Muscle layer of colon (tissue), 2 donors: ENCODE measurements at regions not wholly inside any gene's neighbourhood (a gene's known extent, or its start where the extent isn't known, plus 50 kb on each side); places are given as distances from the start of the nearest gene placed in this dataset.

Source experiments
- H3K27ac ChIP-seq: one replicate; pipeline ENCODE4 v1.7.0; 2013; ENCODE audit warnings: low read depth, mild to moderate bottlenecking, low read length, moderate library complexity
- H3K27me3 ChIP-seq, 2 donors: one replicate each; pipeline ENCODE4 v1.7.0; 2013; ENCODE audit warnings: low read length in 2 of 2, mild to moderate bottlenecking in 2 of 2; ENCODE audit not compliant: insufficient read depth in 2 of 2, control insufficient read depth in 1 of 2
- H3K36me3 ChIP-seq: one replicate; pipeline ENCODE4 v1.7.0; 2013; ENCODE audit warnings: mild to moderate bottlenecking, low read length; ENCODE audit not compliant: insufficient read depth
- H3K4me1 ChIP-seq: one replicate; pipeline ENCODE4 v1.7.0; 2013; ENCODE audit warnings: mild to moderate bottlenecking, low read length; ENCODE audit not compliant: insufficient read depth
- H3K4me3 ChIP-seq, 2 donors: one replicate each; pipeline ENCODE4 v1.7.0; 2013; ENCODE audit warnings: low read length in 2 of 2, low read depth in 1 of 2, mild to moderate bottlenecking in 1 of 2, moderate library complexity in 1 of 2
- H3K9ac ChIP-seq: one replicate; pipeline ENCODE4 v1.7.0; 2013; ENCODE audit warnings: low read length
- H3K9me3 ChIP-seq: one replicate; pipeline ENCODE4 v1.7.0; 2013; ENCODE audit warnings: mild to moderate bottlenecking, low read length
- donor health status: abdominal sarcoma.
- donor health status: Adenocarcinoma of cecum.

GRCh38 chr1:185453496-185454192 lies 136.6 kb upstream of the IVNS1ABP start:
- H3K36me3 ChIP-seq = no peaks in the 10 kb centered on the region

GRCh38 chr1:185450917-185451316 lies 133.9 kb upstream of the IVNS1ABP start:
- Histone ChIP-seq H3K27ac (no peak overlapping the region), H3K36me3 (no peaks in the 10 kb centered on the region), H3K9ac (no peak overlapping the region), H3K4me1 (no peaks in the 10 kb centered on the region), H3K27me3 (no peaks in the 10 kb centered on the region), H3K4me3 (no peak overlapping the region), H3K9me3 (no peaks in the 10 kb centered on the region)

More at GRCh38 chr1:185453496-185454192, 136.6 kb upstream of the IVNS1ABP start:
- Histone ChIP-seq H3K27ac (no peak overlapping the region), H3K9ac (no peak overlapping the region), H3K27me3 (no peaks in the 10 kb centered on the region), H3K9me3 (no peaks in the 10 kb centered on the region), H3K4me3 (no peak overlapping the region), H3K4me1 (no peaks in the 10 kb centered on the region)

- H3K9ac ChIP-seq = no peak overlapping the region
- no peaks in the 10 kb centered on the region for H3K9me3 ChIP-seq
- H3K27ac ChIP-seq = no peak overlapping the region
- no peak overlapping the region for H3K4me3 ChIP-seq
- H3K27me3 ChIP-seq = no peaks in the 10 kb centered on the region
- no peaks in the 10 kb centered on the region for H3K4me1 ChIP-seq
- no peaks in the 10 kb centered on the region for H3K36me3 ChIP-seq
These were observed 133.2 kb upstream of the IVNS1ABP start for GRCh38 chr1:185450060-185450788.

GRCh38 chr1:185449378-185450059 lies 132.5 kb upstream of the IVNS1ABP start:
- H3K27ac ChIP-seq = no peak overlapping the region
- no peaks in the 10 kb centered on the region for H3K9me3 ChIP-seq
- H3K4me1 ChIP-seq = no peaks in the 10 kb centered on the region
- H3K4me3 ChIP-seq = no peak overlapping the region
- H3K9ac ChIP-seq = no peak overlapping the region
- no peaks in the 10 kb centered on the region for H3K27me3 ChIP-seq
- H3K36me3 ChIP-seq = no peaks in the 10 kb centered on the region

GRCh38 chr1:185448591-185449186 lies 131.6 kb upstream of the IVNS1ABP start:
- Histone ChIP-seq H3K9ac (no peak overlapping the region), H3K4me1 (no peaks in the 10 kb centered on the region), H3K4me3 (no peak overlapping the region), H3K9me3 (no peaks in the 10 kb centered on the region), H3K36me3 (no peaks in the 10 kb centered on the region), H3K27me3 (no peaks in the 10 kb centered on the region), H3K27ac (no peak overlapping the region)

GRCh38 chr1:185446131-185446530 lies 129.1 kb upstream of the IVNS1ABP start:
- Histone ChIP-seq H3K4me1 (peaks cover 7% of the 10 kb centered on the region), H3K27me3 (no peaks in the 10 kb centered on the region), H3K9me3 (no peaks in the 10 kb centered on the region), H3K27ac (no peak overlapping the region), H3K9ac (no peak overlapping the region), H3K36me3 (no peaks in the 10 kb centered on the region), H3K4me3 (no peak overlapping the region)

GRCh38 chr1:185445594-185445993 lies 128.6 kb upstream of the IVNS1ABP start:
- H3K4me1 ChIP-seq = peaks cover 7% of the 10 kb centered on the region
- no peak overlapping the region for H3K27ac ChIP-seq
- no peaks in the 10 kb centered on the region for H3K36me3 ChIP-seq
- H3K27me3 ChIP-seq = no peaks in the 10 kb centered on the region
- H3K9ac ChIP-seq = no peak overlapping the region
- H3K9me3 ChIP-seq = no peaks in the 10 kb centered on the region
- no peak overlapping the region for H3K4me3 ChIP-seq

- H3K4me3 ChIP-seq = no peak overlapping the region
- no peaks in the 10 kb centered on the region for H3K9me3 ChIP-seq
- no peaks in the 10 kb centered on the region for H3K27me3 ChIP-seq
- H3K27ac ChIP-seq = no peak overlapping the region
- H3K9ac ChIP-seq = no peak overlapping the region
- no peaks in the 10 kb centered on the region for H3K36me3 ChIP-seq
- H3K4me1 ChIP-seq = peaks cover 7% of the 10 kb centered on the region
These were observed 127.6 kb upstream of the IVNS1ABP start for GRCh38 chr1:185444676-185445075.

GRCh38 chr1:185442050-185442449 lies 125.0 kb upstream of the IVNS1ABP start:
- Histone ChIP-seq H3K27ac (no peak overlapping the region), H3K36me3 (no peaks in the 10 kb centered on the region), H3K4me3 (no peak overlapping the region), H3K9ac (no peak overlapping the region), H3K4me1 (peaks cover 7% of the 10 kb centered on the region), H3K9me3 (no peaks in the 10 kb centered on the region), H3K27me3 (no peaks in the 10 kb centered on the region)

GRCh38 chr1:185441605-185442004 lies 124.6 kb upstream of the IVNS1ABP start:
- Histone ChIP-seq H3K27ac (no peak overlapping the region), H3K9ac (no peak overlapping the region), H3K9me3 (no peaks in the 10 kb centered on the region), H3K4me1 (peaks cover 7% of the 10 kb centered on the region), H3K4me3 (no peak overlapping the region), H3K27me3 (no peaks in the 10 kb centered on the region), H3K36me3 (no peaks in the 10 kb centered on the region)

GRCh38 chr1:185440877-185441276 lies 123.8 kb upstream of the IVNS1ABP start:
- H3K4me3 ChIP-seq = no peak overlapping the region
- H3K27me3 ChIP-seq = no peaks in the 10 kb centered on the region
- H3K9me3 ChIP-seq = no peaks in the 10 kb centered on the region
- no peaks in the 10 kb centered on the region for H3K36me3 ChIP-seq
- no peak overlapping the region for H3K27ac ChIP-seq
- H3K9ac ChIP-seq = no peak overlapping the region
- peaks cover 7% of the 10 kb centered on the region for H3K4me1 ChIP-seq
